ENCODE measurements at regions not wholly inside any gene's neighbourhood (a gene's known extent, or its start where the extent isn't known, plus 50 kb on each side); places are given as distances from the start of the nearest gene placed in this dataset.
A peak's percentile ranks its signal among the peaks of the same experiment; 100 is the strongest.
"Not testable (repeated sequence)": the region's sequence is repeated elsewhere in the genome, so short reads cannot be mapped to it uniquely, and the experiment has no call there.

GRCh38 chr13:42474954-42475353, 99.0 kb upstream of the TNFSF11 start:
- FAIRE-seq (no peak), DNase-seq (ENCODE audit: insufficient read length, low spot score) (no peak)

DNA sequence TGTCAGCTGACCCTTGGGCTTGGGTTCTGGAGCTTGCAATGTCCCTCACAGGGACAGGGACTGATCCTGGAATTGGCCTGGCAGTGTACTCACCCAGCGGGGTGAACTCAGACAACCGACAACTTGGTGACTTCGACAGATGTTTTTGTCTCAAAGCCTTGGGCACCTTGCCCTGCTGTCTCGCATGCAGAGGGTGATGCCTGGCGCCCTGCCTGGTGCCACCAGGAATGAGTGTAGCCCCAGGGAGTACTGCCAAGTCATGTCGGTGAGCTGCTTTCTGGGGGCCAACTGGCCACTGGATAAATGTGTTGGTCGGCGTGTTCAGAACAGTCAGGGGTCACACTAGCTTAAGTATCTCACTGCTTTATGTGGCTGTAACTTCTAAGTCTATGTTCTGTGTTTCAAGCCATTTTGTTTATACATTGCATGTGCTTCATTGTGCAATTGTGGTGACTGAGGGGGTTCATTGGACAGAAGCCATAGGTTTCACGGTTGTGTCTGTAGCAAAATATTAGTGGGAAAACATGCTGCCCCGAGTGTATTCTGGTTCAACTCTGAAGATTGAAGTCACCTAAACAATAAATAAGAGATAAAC, 96.3 kb upstream of the TNFSF11 start:
- FAIRE-seq (no peak), DNase-seq (ENCODE audit: insufficient read length, low spot score) (no peak)

DNA sequence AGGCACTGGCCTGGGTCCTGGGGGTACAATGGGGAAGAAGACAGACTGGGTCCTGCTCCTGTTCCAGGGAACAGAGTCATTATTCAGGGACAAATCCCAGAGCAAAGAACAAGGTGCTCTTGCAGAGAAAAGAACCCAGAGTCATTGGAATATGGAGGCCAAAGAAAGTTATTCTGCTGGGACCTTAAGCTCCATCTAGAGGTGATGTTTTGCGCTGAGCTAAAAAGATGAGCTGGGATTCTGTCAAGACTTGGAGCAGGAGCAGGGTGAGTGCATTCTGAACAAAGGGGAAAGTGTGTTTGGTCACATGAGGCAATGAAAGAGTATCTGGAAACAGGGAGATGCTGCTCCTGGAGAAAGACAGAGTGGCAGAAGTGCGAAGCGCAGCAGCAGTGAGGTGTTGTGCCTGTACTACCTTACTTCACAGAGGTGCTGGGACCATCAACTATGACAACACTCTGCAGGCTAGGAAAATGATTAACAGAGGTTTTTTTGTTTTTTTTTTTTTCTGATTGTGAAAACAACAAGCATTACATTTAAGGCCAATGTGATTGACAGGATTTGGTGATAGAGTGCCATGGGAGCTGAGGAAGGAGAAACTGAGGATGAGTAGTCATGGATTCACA, 95.3 kb upstream of the TNFSF11 start:
- FAIRE-seq (no peak), DNase-seq (ENCODE audit: insufficient read length, low spot score) (peak; percentile 12)

GRCh38 chr13:42484386-42484785, 89.6 kb upstream of the TNFSF11 start:
- no peak for DNase-seq (ENCODE audit: insufficient read length, low spot score)
- FAIRE-seq, result no peak

DNA sequence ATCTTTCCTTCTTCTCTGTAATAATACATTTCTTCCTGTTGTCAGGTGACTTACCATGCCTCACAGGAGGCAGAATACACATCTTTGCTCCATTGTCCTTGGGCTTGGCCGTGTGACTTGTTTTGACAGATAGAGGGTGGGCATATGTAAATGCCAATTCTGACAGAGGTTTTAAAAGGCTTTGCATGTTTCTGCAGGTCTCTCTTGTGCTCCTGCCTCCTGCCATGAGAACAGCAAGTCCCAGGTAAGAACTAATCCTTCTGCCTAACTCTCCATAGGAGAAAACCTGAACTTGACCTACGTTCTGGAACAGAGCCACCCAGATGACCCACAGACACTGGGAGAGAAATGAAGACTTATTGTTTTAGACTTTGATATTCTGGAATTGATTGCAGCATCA, 88.7 kb upstream of the TNFSF11 start:
- no peak for FAIRE-seq
- no peak for DNase-seq (ENCODE audit: insufficient read length, low spot score)

DNA sequence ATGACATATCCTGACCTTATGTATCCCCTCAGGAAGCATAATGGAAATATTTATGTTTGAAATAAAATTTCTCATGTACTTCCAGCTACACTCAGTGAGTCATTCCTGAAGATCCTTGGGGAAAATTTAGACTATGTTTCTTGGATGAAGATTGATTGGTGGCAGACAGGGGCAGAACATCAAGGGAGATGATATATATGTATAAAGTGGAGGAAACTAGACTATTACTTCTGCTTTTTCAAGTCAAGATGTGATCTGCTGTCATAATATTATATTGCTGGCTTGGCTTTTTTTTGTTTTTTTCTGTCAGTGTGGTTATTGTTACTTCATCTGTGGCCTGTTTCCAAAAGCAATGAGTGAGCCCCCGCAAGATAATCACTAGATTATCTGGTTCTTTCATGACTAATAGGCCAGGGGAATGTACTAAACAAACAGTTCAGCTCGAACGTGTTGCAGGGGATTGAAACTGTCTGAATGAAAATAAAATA, 87.2 kb upstream of the TNFSF11 start:
- FAIRE-seq, result no peak
- peak; percentile 32 for DNase-seq (ENCODE audit: insufficient read length, low spot score)

DNA sequence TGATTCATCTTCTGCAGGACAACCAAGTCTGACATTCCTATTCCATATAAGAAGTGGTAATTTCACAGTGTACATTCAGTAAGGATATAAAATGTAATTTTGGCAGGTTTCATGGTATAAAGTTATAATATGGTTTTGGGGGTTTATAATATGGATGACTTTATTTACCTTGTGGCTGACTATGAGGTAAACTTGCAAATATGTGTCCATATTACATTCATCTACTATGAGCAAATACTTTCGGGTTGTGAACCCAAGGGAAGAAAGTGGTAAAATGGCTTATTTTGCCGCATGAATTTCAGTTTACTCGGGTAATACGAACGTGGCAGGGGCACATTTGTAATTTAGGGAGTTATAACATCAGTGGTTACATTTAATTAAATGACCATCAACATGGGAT, 86.7 kb upstream of the TNFSF11 start:
- DNase-seq (ENCODE audit: insufficient read length, low spot score) (no peak), FAIRE-seq (no peak)

DNA sequence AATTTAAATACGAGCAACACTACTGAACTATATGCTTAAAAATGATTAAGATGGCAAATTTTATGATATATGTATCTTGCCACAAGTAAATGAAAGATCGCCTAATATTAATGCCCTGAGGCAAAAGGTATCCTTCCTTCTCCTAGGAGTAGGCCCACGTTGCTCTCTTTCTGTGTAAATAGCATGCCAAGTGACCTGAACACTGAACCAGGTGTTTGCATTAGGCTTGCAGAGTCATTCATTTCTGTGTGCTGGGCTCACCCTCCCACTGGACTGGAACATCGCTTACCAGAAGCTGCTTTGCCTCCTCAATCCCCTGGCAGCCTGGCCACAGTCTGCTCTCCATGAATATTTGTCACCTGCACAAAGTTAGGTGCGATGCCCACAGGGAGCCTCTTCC, 83.3 kb upstream of the TNFSF11 start:
- DNase-seq (ENCODE audit: insufficient read length, low spot score), result no peak
- FAIRE-seq, result no peak

DNA sequence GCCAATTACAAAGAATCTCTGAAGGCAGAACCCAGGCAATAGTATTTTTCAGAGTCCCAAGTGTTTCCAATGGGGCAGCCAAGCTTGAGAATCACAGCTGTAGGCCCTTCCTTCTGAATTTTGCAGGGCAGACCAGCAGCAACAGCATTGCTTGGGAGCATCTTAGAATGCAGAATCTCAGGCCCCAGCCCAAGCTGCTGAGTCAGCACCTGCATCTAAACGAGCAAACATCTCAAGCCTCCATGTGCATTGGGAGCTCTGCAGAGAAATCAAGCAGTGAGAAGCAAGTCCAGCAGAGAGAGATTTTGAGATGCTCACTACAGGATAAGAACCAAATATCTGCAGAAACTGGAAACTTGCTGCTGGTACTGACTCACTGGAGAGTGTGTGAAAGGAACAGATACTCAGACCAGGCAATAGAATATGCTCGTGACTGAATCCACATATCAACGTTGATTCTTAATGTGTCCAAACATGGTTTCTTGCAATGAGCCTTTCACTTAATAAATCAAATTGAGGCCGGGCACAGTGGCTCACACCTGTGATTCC, 81.5 kb upstream of the TNFSF11 start:
- DNase-seq (ENCODE audit: insufficient read length, low spot score) (no peak), FAIRE-seq (no peak)

- FAIRE-seq (no peak), DNase-seq (ENCODE audit: insufficient read length, low spot score) (no peak)
Measured at GRCh38 chr13:42494157-42494556, 79.8 kb upstream of the TNFSF11 start.

DNA sequence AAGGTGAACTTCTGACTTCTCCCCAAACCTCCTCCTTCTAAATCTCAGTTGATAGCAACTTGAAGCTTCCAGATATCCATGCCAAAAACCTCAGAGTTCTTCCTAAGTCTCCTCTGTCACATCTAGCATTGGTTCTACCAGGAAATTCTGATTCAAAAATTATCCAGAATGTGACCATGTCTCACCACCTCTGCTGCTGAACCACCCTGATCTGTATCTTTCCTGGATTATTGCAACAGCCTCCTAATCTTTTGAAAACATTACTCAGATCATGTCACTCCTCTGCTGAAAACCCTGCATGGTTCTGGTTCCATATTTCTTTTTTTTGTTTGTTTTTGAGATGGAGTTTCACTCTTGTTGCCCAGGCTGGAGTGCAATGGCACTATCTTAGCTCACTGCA, 78.7 kb upstream of the TNFSF11 start:
- FAIRE-seq (no peak), DNase-seq (ENCODE audit: insufficient read length, low spot score) (no peak)

DNA sequence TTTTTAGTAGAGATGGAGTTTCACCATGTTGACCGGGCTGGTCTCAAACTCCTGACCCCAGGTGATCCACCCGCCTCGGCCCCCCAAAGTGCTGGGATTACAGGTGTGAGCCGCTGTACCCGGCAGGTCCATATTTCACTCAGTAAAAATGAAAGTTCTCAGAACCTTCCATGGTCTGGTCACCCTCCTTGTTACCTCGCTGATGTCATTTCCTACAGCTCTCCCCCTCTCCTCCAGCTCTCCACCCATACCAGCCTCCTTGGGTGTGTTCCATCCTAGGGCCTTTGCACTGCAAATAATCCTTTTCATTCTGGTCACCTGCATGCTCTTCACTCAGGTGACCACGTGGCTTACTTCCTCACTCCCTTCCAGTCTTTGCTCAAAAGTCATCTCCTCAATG, 78.2 kb upstream of the TNFSF11 start:
- no peak for DNase-seq (ENCODE audit: insufficient read length, low spot score)

DNA sequence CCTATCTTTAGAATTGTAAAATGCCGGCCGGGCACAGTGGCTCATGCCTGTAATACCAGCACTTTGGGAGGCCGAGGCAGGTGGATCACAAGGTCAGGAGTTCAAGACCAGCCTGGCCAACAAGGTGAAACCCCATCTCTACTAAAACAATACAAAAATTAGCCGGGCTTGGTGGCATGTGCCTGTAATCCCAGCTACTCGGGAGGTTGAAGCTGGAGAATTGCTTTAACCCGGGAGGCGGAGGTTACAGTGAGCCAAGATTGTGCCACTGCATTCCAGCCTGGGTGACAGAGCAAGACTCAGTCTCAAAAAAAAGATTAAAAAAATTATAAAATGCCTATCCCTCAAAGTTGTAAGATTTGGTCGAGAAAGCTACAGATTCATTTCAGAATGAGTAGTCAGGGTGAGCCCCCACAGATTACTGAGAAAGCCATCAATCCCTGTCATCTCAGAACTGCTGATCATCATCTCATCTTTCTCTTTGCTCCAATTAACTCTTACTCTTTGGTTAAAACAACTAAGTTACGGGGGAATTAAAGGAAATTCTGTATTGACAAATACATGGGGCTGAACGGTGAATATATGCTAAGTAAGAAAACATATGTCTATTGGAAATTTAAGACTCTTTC, 76.9 kb upstream of the TNFSF11 start:
- not testable (repeated sequence) for FAIRE-seq; DNase-seq (ENCODE audit: insufficient read length, low spot score)

More for the DNA sequence above, 78.2 kb upstream of the TNFSF11 start:
- no peak for FAIRE-seq

- FAIRE-seq (no peak), DNase-seq (ENCODE audit: insufficient read length, low spot score) (no peak)
Measured at GRCh38 chr13:42497798-42498197, 76.2 kb upstream of the TNFSF11 start.

DNA sequence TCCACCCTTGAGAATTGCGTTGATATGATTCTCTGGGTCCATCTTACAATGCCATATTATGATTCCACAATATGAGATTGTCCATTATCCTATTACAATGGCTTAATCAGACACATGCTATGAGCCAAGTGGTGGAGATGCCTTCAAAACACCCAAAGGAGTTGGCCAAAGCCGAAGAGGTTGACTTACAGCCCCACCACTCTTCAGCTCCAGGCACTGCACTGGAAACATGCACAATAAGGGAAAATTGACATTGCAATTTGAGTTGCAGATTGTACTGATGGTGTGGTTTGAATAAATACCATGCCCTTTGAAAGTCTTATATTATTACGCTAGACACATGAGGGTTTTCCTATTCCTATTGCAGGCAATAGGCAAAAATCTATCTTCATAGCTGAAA, 75.4 kb upstream of the TNFSF11 start:
- no peak for FAIRE-seq
- no peak for DNase-seq (ENCODE audit: insufficient read length, low spot score)

Measured in HTR-8/SVneo (cell line).